HG03103 (cell line): ENCODE measurements at regions not wholly inside any gene's neighbourhood (a gene's known extent, or its start where the extent isn't known, plus 50 kb on each side); places are given as distances from the start of the nearest gene placed in this dataset.
"Not testable (repeated sequence)": the region's sequence is repeated elsewhere in the genome, so short reads cannot be mapped to it uniquely, and the experiment has no call there.

Source experiments
- ATAC-seq: cut with Tn5 transposase; IDR thresholded peaks from one replicate; pipeline ENCODE4 v1.9.1; 2021; ENCODE audit warnings: low read depth; ENCODE audit not compliant: unreplicated experiment

GRCh38 chr2:89795530-89795929 is 1104.1 kb downstream of the RPIA start:
- not testable (repeated sequence) for ATAC-seq

- ATAC-seq: no peak
These were observed 1106.0 kb downstream of the RPIA start for GRCh38 chr2:89797320-89798038.

- ATAC-seq: not testable (repeated sequence)
These were observed 1109.7 kb downstream of the RPIA start for GRCh38 chr2:89801207-89801606.

GRCh38 chr2:89806363-89806762 is 1114.9 kb downstream of the RPIA start:
- ATAC-seq: not testable (repeated sequence)

GRCh38 chr2:89811295-89811694 is 1119.8 kb downstream of the RPIA start:
- ATAC-seq: no peak

GRCh38 chr2:89811910-89812309 is 1120.4 kb downstream of the RPIA start:
- not testable (repeated sequence) for ATAC-seq

- ATAC-seq: not testable (repeated sequence)
These were observed 1122.9 kb downstream of the RPIA start for GRCh38 chr2:89814359-89814758.

GRCh38 chr2:89818873-89819272 is 1127.4 kb downstream of the RPIA start:
- no peak for ATAC-seq

- no peak for ATAC-seq
These were observed 1128.3 kb downstream of the RPIA start for GRCh38 chr2:89819809-89820208.

- ATAC-seq: no peak
These were observed 1128.8 kb downstream of the RPIA start for GRCh38 chr2:89820248-89820647.

- no peak for ATAC-seq
These were observed 1130.0 kb downstream of the RPIA start for GRCh38 chr2:89821455-89821945.

- not testable (repeated sequence) for ATAC-seq
These were observed 1130.9 kb downstream of the RPIA start for GRCh38 chr2:89822342-89822741.

- no peak for ATAC-seq
These were observed 1132.1 kb downstream of the RPIA start for GRCh38 chr2:89823556-89823955.

GRCh38 chr2:89825034-89825433 is 1133.6 kb downstream of the RPIA start:
- no peak for ATAC-seq

- not testable (repeated sequence) for ATAC-seq
These were observed 1135.3 kb downstream of the RPIA start for GRCh38 chr2:89826741-89827140.

GRCh38 chr2:89827829-89828228 is 1136.4 kb downstream of the RPIA start:
- not testable (repeated sequence) for ATAC-seq

- not testable (repeated sequence) for ATAC-seq
These were observed 1136.9 kb downstream of the RPIA start for GRCh38 chr2:89828416-89828815.

GRCh38 chr2:89828961-89829631 is 1137.6 kb downstream of the RPIA start:
- ATAC-seq: not testable (repeated sequence)

GRCh38 chr2:89829828-89830227 is 1138.4 kb downstream of the RPIA start:
- no peak for ATAC-seq

- not testable (repeated sequence) for ATAC-seq
These were observed 1139.1 kb downstream of the RPIA start for GRCh38 chr2:89830341-89831218.
